ENCODE measurements at regions not wholly inside any gene's neighbourhood (a gene's known extent, or its start where the extent isn't known, plus 50 kb on each side); places are given as distances from the start of the nearest gene placed in this dataset.
"Not testable (repeated sequence)": the region's sequence is repeated elsewhere in the genome, so short reads cannot be mapped to it uniquely, and the experiment has no call there.

DNA sequence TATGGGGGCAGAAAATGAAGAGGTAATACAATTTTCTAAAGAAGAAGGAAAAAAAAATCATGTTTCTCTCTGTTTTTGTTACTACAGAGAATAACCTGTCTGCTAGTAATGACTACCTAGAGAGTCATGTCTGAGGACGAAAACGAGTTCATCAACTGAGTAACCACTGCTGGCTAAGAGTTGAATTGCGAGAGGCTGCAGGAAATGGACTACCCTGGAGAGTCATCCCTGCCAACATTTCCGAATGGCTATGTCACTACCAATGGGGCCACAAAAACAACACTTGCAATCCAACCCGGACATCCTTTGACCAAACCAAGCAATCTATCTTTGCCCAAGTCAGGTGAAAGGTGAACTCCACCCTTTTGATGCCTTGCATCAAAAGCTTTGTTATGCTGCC lies 120.6 kb downstream of the FCRL5 start:
- no peaks in the 10 kb centered on the region for H3K4me1 ChIP-seq (ENCODE audit: control insufficient read depth in 1 of 2, insufficient read depth in 2 of 2, low read length in 2 of 2)
- H3K27me3 ChIP-seq (ENCODE audit: insufficient read depth, low read length) = no peaks in the 10 kb centered on the region
- H3K18ac ChIP-seq (ENCODE audit: low read length) = no peak overlapping the region
- H3K14ac ChIP-seq (ENCODE audit: low read length) = no peak overlapping the region
- no peak overlapping the region for H4K12ac ChIP-seq (ENCODE audit: low read depth, low read length)
- H2BK120ac ChIP-seq (ENCODE audit: insufficient read depth, low read length, poor library complexity) = no peak overlapping the region
- H2BK5ac ChIP-seq (ENCODE audit: low read depth, low read length, poor library complexity) = no peak overlapping the region
- H3K9me3 ChIP-seq (ENCODE audit: insufficient read depth, low read depth, low read length) = no peaks in the 10 kb centered on the region
- H2AFZ ChIP-seq (ENCODE audit: insufficient read depth, low read length, poor library complexity) = no peak overlapping the region
- no peak overlapping the region for H3K4me2 ChIP-seq (ENCODE audit: low read length)
- peak; percentile 2 to 25 for DNase-seq
- no peak overlapping the region for H3K4me3 ChIP-seq (ENCODE audit: low read depth, low read length)
- no CpG with 5 or more reads among the region's 5 CpGs for WGBS (ENCODE audit: extremely low coverage, insufficient coverage, insufficient read length)
- no peak overlapping the region for H2AK5ac ChIP-seq (ENCODE audit: low read length)
- no peak overlapping the region for H3K4ac ChIP-seq (ENCODE audit: low read depth, low read length)
- H3K27ac ChIP-seq (ENCODE audit: low read depth, low read length) = no peak overlapping the region
- no peak overlapping the region for H4K91ac ChIP-seq (ENCODE audit: low read depth, low read length)
- no peaks in the 10 kb centered on the region for H3K36me3 ChIP-seq (ENCODE audit: control insufficient read depth in 1 of 2, insufficient read depth in 2 of 2, low read length in 2 of 2)
- H3K9ac ChIP-seq (ENCODE audit: low read length) = no peak overlapping the region
- no peak overlapping the region for H2BK12ac ChIP-seq (ENCODE audit: low read length)
- no peaks in the 10 kb centered on the region for H3K79me2 ChIP-seq (ENCODE audit: control insufficient read depth, insufficient read depth, low read length, poor library complexity)
- H3K79me1 ChIP-seq (ENCODE audit: low read length) = no peaks in the 10 kb centered on the region
- H3K23ac ChIP-seq (ENCODE audit: low read length) = no peak overlapping the region
- H4K8ac ChIP-seq (ENCODE audit: low read depth, low read length) = no peak overlapping the region

DNA sequence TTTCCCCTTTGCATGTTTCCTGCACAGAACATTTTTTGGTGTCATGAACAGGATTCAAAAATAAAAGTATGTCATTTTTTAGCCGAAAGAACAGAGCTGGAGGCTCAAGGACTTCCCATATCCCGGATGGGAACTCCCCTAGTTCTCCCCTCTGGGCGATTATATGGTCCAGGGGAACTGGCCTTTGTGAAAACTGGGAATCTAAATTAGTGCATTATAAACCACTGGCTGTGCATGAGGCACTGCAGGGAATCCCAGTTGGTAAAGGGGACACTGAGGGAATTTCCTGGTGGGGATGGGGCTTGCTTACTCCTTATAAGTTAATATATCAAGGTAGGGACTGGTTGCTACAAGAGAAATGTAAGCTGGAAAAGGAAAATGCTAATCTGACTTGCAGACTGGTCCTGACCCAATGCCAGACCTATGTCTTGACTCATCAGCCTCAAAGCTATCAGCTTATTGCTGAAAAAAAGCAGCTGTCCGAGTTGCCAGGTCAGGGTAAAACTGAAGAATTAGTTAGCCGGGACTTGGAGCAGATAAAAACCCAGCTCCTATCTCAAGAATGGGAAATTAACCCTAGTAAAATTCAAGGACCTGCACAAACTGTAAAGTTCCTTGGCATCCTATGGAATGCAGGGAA lies 122.6 kb downstream of the FCRL5 start:
- Histone ChIP-seq H3K27ac (ENCODE audit: low read depth, low read length) (no peak overlapping the region), H2BK5ac (ENCODE audit: low read depth, low read length, poor library complexity) (no peak overlapping the region), H4K12ac (ENCODE audit: low read depth, low read length) (no peak overlapping the region), H3K4me2 (ENCODE audit: low read length) (no peak overlapping the region), H3K79me1 (ENCODE audit: low read length) (no peaks in the 10 kb centered on the region), H4K8ac (ENCODE audit: low read depth, low read length) (no peak overlapping the region), H2AFZ (ENCODE audit: insufficient read depth, low read length, poor library complexity) (no peak overlapping the region), H3K9me3 (ENCODE audit: insufficient read depth, low read depth, low read length) (no peaks in the 10 kb centered on the region), H3K4me1 (ENCODE audit: control insufficient read depth in 1 of 2, insufficient read depth in 2 of 2, low read length in 2 of 2) (no peaks in the 10 kb centered on the region), H2BK120ac (ENCODE audit: insufficient read depth, low read length, poor library complexity) (no peak overlapping the region), H2AK5ac (ENCODE audit: low read length) (no peak overlapping the region), H2BK12ac (ENCODE audit: low read length) (no peak overlapping the region), H3K23ac (ENCODE audit: low read length) (no peak overlapping the region), H3K4ac (ENCODE audit: low read depth, low read length) (no peak overlapping the region), H3K14ac (ENCODE audit: low read length) (no peak overlapping the region), H3K4me3 (ENCODE audit: low read depth, low read length) (no peak overlapping the region), H3K9ac (ENCODE audit: low read length) (no peak overlapping the region), H4K91ac (ENCODE audit: low read depth, low read length) (no peak overlapping the region), H3K18ac (ENCODE audit: low read length) (no peak overlapping the region), H3K36me3 (ENCODE audit: control insufficient read depth in 1 of 2, insufficient read depth in 2 of 2, low read length in 2 of 2) (no peaks in the 10 kb centered on the region), H3K79me2 (ENCODE audit: control insufficient read depth, insufficient read depth, low read length, poor library complexity) (no peaks in the 10 kb centered on the region), H3K27me3 (ENCODE audit: insufficient read depth, low read length) (no peaks in the 10 kb centered on the region)
- WGBS (ENCODE audit: extremely low coverage, insufficient coverage, insufficient read length) = no CpG with 5 or more reads among the region's 5 CpGs
- no peak for DNase-seq

DNA sequence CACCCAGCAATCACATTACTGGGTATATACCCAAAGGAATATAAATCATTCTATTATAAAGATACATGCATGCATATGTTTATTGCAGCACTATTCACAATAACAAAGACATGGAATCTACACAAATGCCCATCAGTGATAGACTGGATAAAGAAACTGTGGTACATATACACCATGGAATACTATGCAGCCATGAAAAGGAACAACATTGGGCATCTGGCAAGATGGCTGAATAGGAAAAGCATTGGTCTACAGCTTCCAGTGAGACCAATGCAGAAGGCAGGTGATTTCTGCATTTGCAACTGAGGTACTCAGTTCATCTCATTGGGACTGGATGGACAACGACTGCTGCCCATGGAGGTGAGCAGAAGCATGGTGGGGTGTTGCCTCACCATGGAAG lies 128.6 kb downstream of the FCRL5 start:
- DNase-seq; H3K23ac ChIP-seq (ENCODE audit: low read length); H2AK5ac ChIP-seq (ENCODE audit: low read length); H3K27me3 ChIP-seq (ENCODE audit: insufficient read depth, low read length); H3K4ac ChIP-seq (ENCODE audit: low read depth, low read length); H3K14ac ChIP-seq (ENCODE audit: low read length); H3K9ac ChIP-seq (ENCODE audit: low read length); H2BK12ac ChIP-seq (ENCODE audit: low read length); H3K79me2 ChIP-seq (ENCODE audit: control insufficient read depth, insufficient read depth, low read length, poor library complexity); H2BK120ac ChIP-seq (ENCODE audit: insufficient read depth, low read length, poor library complexity); H4K91ac ChIP-seq (ENCODE audit: low read depth, low read length); H3K27ac ChIP-seq (ENCODE audit: low read depth, low read length); H3K79me1 ChIP-seq (ENCODE audit: low read length); H3K4me2 ChIP-seq (ENCODE audit: low read length); H3K18ac ChIP-seq (ENCODE audit: low read length); H3K36me3 ChIP-seq (ENCODE audit: control insufficient read depth in 1 of 2, insufficient read depth in 2 of 2, low read length in 2 of 2); H3K9me3 ChIP-seq (ENCODE audit: insufficient read depth, low read depth, low read length); H3K4me1 ChIP-seq (ENCODE audit: control insufficient read depth in 1 of 2, insufficient read depth in 2 of 2, low read length in 2 of 2); H4K8ac ChIP-seq (ENCODE audit: low read depth, low read length); H2BK5ac ChIP-seq (ENCODE audit: low read depth, low read length, poor library complexity); H2AFZ ChIP-seq (ENCODE audit: insufficient read depth, low read length, poor library complexity); H4K12ac ChIP-seq (ENCODE audit: low read depth, low read length): not testable (repeated sequence)
- no CpG with 5 or more reads among the region's 1 CpG for WGBS (ENCODE audit: extremely low coverage, insufficient coverage, insufficient read length)
- peak overlapping the region; percentile 20 for H3K4me3 ChIP-seq (ENCODE audit: low read depth, low read length)

DNA sequence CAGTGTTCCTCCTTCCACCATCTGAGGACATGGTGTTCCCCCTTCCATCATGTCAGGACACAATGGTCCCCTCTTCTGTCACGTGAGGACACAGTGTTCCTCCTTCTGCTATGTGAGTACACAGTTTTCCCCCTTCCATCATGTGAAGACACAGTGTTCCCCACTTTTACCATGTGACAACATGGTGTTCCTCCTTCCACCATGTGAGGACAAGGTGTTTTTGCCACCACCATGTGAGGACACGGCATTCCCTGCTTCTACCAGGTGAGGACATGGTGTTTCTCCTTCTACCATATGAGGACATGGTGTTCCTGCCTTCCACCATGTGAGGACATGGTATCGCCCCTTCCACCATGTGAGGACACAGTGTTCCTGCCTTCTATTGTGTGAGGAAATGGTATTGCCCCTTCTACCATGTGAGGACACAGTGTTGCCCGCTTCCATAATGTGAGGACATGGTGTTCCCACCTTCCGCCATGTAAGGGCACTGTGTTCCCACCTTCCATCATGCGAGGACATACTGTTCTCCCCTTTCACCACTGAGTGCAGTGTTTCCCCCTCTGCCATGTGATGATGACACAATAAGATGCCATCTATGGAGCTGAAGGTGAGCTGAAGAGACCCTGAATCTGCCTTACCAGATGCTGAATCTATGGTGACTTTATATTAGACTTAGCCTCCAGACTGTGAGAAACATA lies 132.3 kb downstream of the FCRL5 start:
- Histone ChIP-seq H4K91ac (ENCODE audit: low read depth, low read length) (no peak overlapping the region), H3K18ac (ENCODE audit: low read length) (no peak overlapping the region), H2BK12ac (ENCODE audit: low read length) (no peak overlapping the region), H2BK120ac (ENCODE audit: insufficient read depth, low read length, poor library complexity) (no peak overlapping the region), H2AFZ (ENCODE audit: insufficient read depth, low read length, poor library complexity) (no peak overlapping the region), H3K14ac (ENCODE audit: low read length) (no peak overlapping the region), H3K9me3 (ENCODE audit: insufficient read depth, low read depth, low read length) (peaks cover 7% of the 10 kb centered on the region), H3K4me2 (ENCODE audit: low read length) (no peak overlapping the region), H3K4ac (ENCODE audit: low read depth, low read length) (no peak overlapping the region), H2BK5ac (ENCODE audit: low read depth, low read length, poor library complexity) (no peak overlapping the region), H3K79me2 (ENCODE audit: control insufficient read depth, insufficient read depth, low read length, poor library complexity) (no peaks in the 10 kb centered on the region), H3K23ac (ENCODE audit: low read length) (no peak overlapping the region), H3K4me1 (ENCODE audit: control insufficient read depth in 1 of 2, insufficient read depth in 2 of 2, low read length in 2 of 2) (no peaks in the 10 kb centered on the region), H2AK5ac (ENCODE audit: low read length) (no peak overlapping the region), H3K9ac (ENCODE audit: low read length) (no peak overlapping the region), H3K27me3 (ENCODE audit: insufficient read depth, low read length) (no peaks in the 10 kb centered on the region), H3K79me1 (ENCODE audit: low read length) (no peaks in the 10 kb centered on the region), H4K8ac (ENCODE audit: low read depth, low read length) (no peak overlapping the region), H4K12ac (ENCODE audit: low read depth, low read length) (no peak overlapping the region), H3K4me3 (ENCODE audit: low read depth, low read length) (no peak overlapping the region), H3K27ac (ENCODE audit: low read depth, low read length) (no peak overlapping the region), H3K36me3 (ENCODE audit: control insufficient read depth in 1 of 2, insufficient read depth in 2 of 2, low read length in 2 of 2) (no peaks in the 10 kb centered on the region)
- no peak for DNase-seq
- no CpG with 5 or more reads among the region's 6 CpGs for WGBS (ENCODE audit: extremely low coverage, insufficient coverage, insufficient read length)
